Neural progenitor cell (in vitro differentiated cells): ENCODE measurements at regions not wholly inside any gene's neighbourhood (a gene's known extent, or its start where the extent isn't known, plus 50 kb on each side); places are given as distances from the start of the nearest gene placed in this dataset.

ENCODE experiments used
- DNase-seq: peaks from one replicate; pipeline ENCODE4 v3.0.0-alpha.2; 2016; ENCODE audit warnings: low spot score
- H2AFZ ChIP-seq: fragments of 200-600 bp; sonication (generic); replicated peaks from 2 replicates; pipeline ENCODE4 v1.6.1; 2016; ENCODE audit warnings: antibody characterized with exemption
- H3F3A ChIP-seq: fragments of 200-600 bp; sonication (generic); 2 replicates; pipeline ENCODE4 v1.6.1; 2016; ENCODE audit warnings: antibody characterized with exemption, low read depth
- H3K27ac ChIP-seq: fragments of 200-600 bp; sonication (generic); 2 replicates; pipeline ENCODE4 v1.5.1; 2016; ENCODE audit warnings: mild to moderate bottlenecking
- H3K27me3 ChIP-seq: fragments of 200-600 bp; sonication (generic); 2 replicates; pipeline ENCODE4 v1.6.1; 2016; ENCODE audit warnings: mild to moderate bottlenecking, moderate library complexity
- H3K36me3 ChIP-seq: fragments of 200-600 bp; sonication (generic); 2 replicates; pipeline ENCODE4 v1.5.1; 2016
- H3K4me1 ChIP-seq: fragments of 200-600 bp; sonication (generic); 2 replicates; pipeline ENCODE4 v1.6.1; 2016; ENCODE audit warnings: mixed run types
- H3K4me2 ChIP-seq: fragments of 200-600 bp; sonication (generic); 2 replicates; pipeline ENCODE4 v1.6.1; 2016
- H3K4me3 ChIP-seq: fragments of 200-600 bp; sonication (generic); 2 replicates; pipeline ENCODE4 v1.5.1; 2016
- H3K79me2 ChIP-seq: fragments of 200-600 bp; sonication (generic); 2 replicates; pipeline ENCODE4 v1.6.1; 2016; ENCODE audit warnings: low read depth
- H3K9ac ChIP-seq: fragments of 200-600 bp; sonication (generic); 2 replicates; pipeline ENCODE4 v1.6.1; 2016
- H3K9me3 ChIP-seq: fragments of 200-600 bp; sonication (generic); 2 replicates; pipeline ENCODE4 v1.5.1; 2016; ENCODE audit warnings: low read depth
- H4K20me1 ChIP-seq: fragments of 200-600 bp; sonication (generic); 2 replicates; pipeline ENCODE4 v1.6.1; 2016; ENCODE audit warnings: low read depth
- H3K27ac Mint-ChIP-seq: 3 replicates; pipeline ENCODE4 v1.8.0; 2021; ENCODE audit warnings: mixed read lengths
- H3K27me3 Mint-ChIP-seq: 2 replicates; pipeline ENCODE4 v1.8.0; 2022; ENCODE audit warnings: low read depth, mild to moderate bottlenecking, inconsistent platforms, moderate library complexity, mixed read lengths; ENCODE audit not compliant: insufficient read depth
- H3K36me3 Mint-ChIP-seq: 3 replicates; pipeline ENCODE4 v1.8.0; 2021; ENCODE audit warnings: mixed read lengths
- H3K4me1 Mint-ChIP-seq: 3 replicates; pipeline ENCODE4 v1.8.0; 2021; ENCODE audit warnings: mixed read lengths
- H3K4me3 Mint-ChIP-seq: 3 replicates; pipeline ENCODE4 v1.8.0; 2021; ENCODE audit warnings: mild to moderate bottlenecking, moderate library complexity, mixed read lengths
- H3K9me3 Mint-ChIP-seq: 3 replicates; pipeline ENCODE4 v1.8.0; 2020; ENCODE audit warnings: mixed read lengths
- CTCF ChIP-seq: fragments of 200-600 bp; sonication (generic); IDR thresholded peaks from 2 replicates; pipeline ENCODE4 v1.5.1; 2017; ENCODE audit warnings: antibody characterized with exemption, mild to moderate bottlenecking
- EZH2 ChIP-seq: fragments of 200-600 bp; sonication (generic); IDR thresholded peaks from 2 replicates; pipeline ENCODE4 v1.6.1; 2017; ENCODE audit warnings: antibody characterized with exemption, mild to moderate bottlenecking, moderate library complexity
- EZH2phosphoT487 ChIP-seq: fragments of 200-600 bp; sonication (generic); IDR thresholded peaks from 2 replicates; pipeline ENCODE4 v1.6.1; 2017; ENCODE audit warnings: antibody characterized with exemption

GRCh38 chr22:22986008-22986407 is 84.3 kb upstream of the GNAZ start:
- H3K27me3 ChIP-seq, result peaks cover 36% of the 10 kb centered on the region
- Mint-ChIP-seq H3K27ac (no peak overlapping the region), H3K9me3 (peaks cover 12% of the 10 kb centered on the region), H3K4me1 (no peaks in the 10 kb centered on the region), H3K27me3 (peaks cover 4% of the 10 kb centered on the region), H3K4me3 (no peak overlapping the region), H3K36me3 (no peaks in the 10 kb centered on the region)
- no peak for DNase-seq
- no peak overlapping the region for H3K9ac ChIP-seq
- no peaks in the 10 kb centered on the region for H4K20me1 ChIP-seq
- H3F3A ChIP-seq, result no peaks in the 10 kb centered on the region
- no peak overlapping the region for H3K4me3 ChIP-seq
- H2AFZ ChIP-seq, result no peak overlapping the region
- H3K4me2 ChIP-seq, result no peak overlapping the region
- TF ChIP-seq EZH2phosphoT487, result no peak
- no peak for TF ChIP-seq CTCF
- TF ChIP-seq EZH2, result no peak
- no peak overlapping the region for H3K27ac ChIP-seq
- no peaks in the 10 kb centered on the region for H3K4me1 ChIP-seq
- H3K36me3 ChIP-seq, result no peaks in the 10 kb centered on the region
- no peaks in the 10 kb centered on the region for H3K79me2 ChIP-seq
- H3K9me3 ChIP-seq, result peaks cover 6% of the 10 kb centered on the region

GRCh38 chr22:22986640-22987039 is 83.7 kb upstream of the GNAZ start:
- Histone ChIP-seq H3K79me2 (no peaks in the 10 kb centered on the region), H3F3A (no peaks in the 10 kb centered on the region), H3K9ac (no peak overlapping the region), H2AFZ (no peak overlapping the region), H3K4me2 (no peak overlapping the region), H3K36me3 (no peaks in the 10 kb centered on the region), H3K4me3 (no peak overlapping the region), H3K9me3 (peaks cover 6% of the 10 kb centered on the region), H3K27ac (no peak overlapping the region), H3K27me3 (peaks cover 37% of the 10 kb centered on the region), H4K20me1 (no peaks in the 10 kb centered on the region), H3K4me1 (no peaks in the 10 kb centered on the region)
- Mint-ChIP-seq H3K27ac (no peak overlapping the region), H3K27me3 (peaks cover 4% of the 10 kb centered on the region), H3K4me1 (no peaks in the 10 kb centered on the region), H3K36me3 (no peaks in the 10 kb centered on the region), H3K4me3 (no peak overlapping the region), H3K9me3 (peaks cover 10% of the 10 kb centered on the region)
- DNase-seq, result no peak
- no peak for TF ChIP-seq CTCF
- no peak for TF ChIP-seq EZH2phosphoT487
- TF ChIP-seq EZH2, result no peak

GRCh38 chr22:22988150-22988549 is 82.2 kb upstream of the GNAZ start:
- H3K4me2 ChIP-seq, result no peak overlapping the region
- Mint-ChIP-seq H3K4me3 (no peak overlapping the region), H3K9me3 (peaks cover 1% of the 10 kb centered on the region), H3K4me1 (no peaks in the 10 kb centered on the region), H3K36me3 (no peaks in the 10 kb centered on the region), H3K27ac (no peak overlapping the region), H3K27me3 (peaks cover 3% of the 10 kb centered on the region)
- TF ChIP-seq EZH2phosphoT487 (no peak), EZH2 (no peak), CTCF (no peak)
- no peak overlapping the region for H3K4me3 ChIP-seq
- no peak overlapping the region for H3K27ac ChIP-seq
- H3F3A ChIP-seq, result no peaks in the 10 kb centered on the region
- H3K36me3 ChIP-seq, result no peaks in the 10 kb centered on the region
- peaks cover 51% of the 10 kb centered on the region for H3K27me3 ChIP-seq
- H3K9me3 ChIP-seq, result peaks cover under 1% of the 10 kb centered on the region
- no peaks in the 10 kb centered on the region for H3K79me2 ChIP-seq
- no peaks in the 10 kb centered on the region for H4K20me1 ChIP-seq
- H2AFZ ChIP-seq, result no peak overlapping the region
- H3K4me1 ChIP-seq, result no peaks in the 10 kb centered on the region
- DNase-seq, result no peak
- H3K9ac ChIP-seq, result no peak overlapping the region

GRCh38 chr22:22988785-22989184 is 81.5 kb upstream of the GNAZ start:
- DNase-seq, result no peak
- H3K36me3 Mint-ChIP-seq, result no peaks in the 10 kb centered on the region

More at GRCh38 chr22:22988785-22989184, 81.5 kb upstream of the GNAZ start:
- no peak for TF ChIP-seq EZH2
- H2AFZ ChIP-seq, result no peak overlapping the region
- no peak overlapping the region for H3K4me2 ChIP-seq
- no peaks in the 10 kb centered on the region for H3K79me2 ChIP-seq
- peaks cover 58% of the 10 kb centered on the region for H3K27me3 ChIP-seq
- no peak overlapping the region for H3K9ac ChIP-seq
- no peaks in the 10 kb centered on the region for H3K9me3 ChIP-seq
- H4K20me1 ChIP-seq, result no peaks in the 10 kb centered on the region
- no peaks in the 10 kb centered on the region for H3K36me3 ChIP-seq
- no peaks in the 10 kb centered on the region for H3K4me1 ChIP-seq
- Mint-ChIP-seq H3K4me3 (no peak overlapping the region), H3K27me3 (peaks cover 5% of the 10 kb centered on the region), H3K9me3 (no peaks in the 10 kb centered on the region), H3K4me1 (no peaks in the 10 kb centered on the region), H3K27ac (no peak overlapping the region)
- H3K4me3 ChIP-seq, result no peak overlapping the region
- H3F3A ChIP-seq, result no peaks in the 10 kb centered on the region
- no peak overlapping the region for H3K27ac ChIP-seq
